Liver (tissue), 8 donors: ENCODE measurements at regions not wholly inside any gene's neighbourhood (a gene's known extent, or its start where the extent isn't known, plus 50 kb on each side); places are given as distances from the start of the nearest gene placed in this dataset.

Source experiments
- DNase-seq: peaks from one replicate; pipeline ENCODE4 v3.0.0-alpha.2; 2017; ENCODE audit warnings: low spot score
- H3K27ac ChIP-seq, 2 donors: one replicate each; pipeline ENCODE4 v1.7.0; 2013; ENCODE audit warnings: inconsistent platforms in 2 of 2, low read length in 2 of 2, control low read depth in 1 of 2, low read depth in 1 of 2, mild to moderate bottlenecking in 1 of 2
- H3K27me3 ChIP-seq, 4 donors: one replicate each; pipeline versions ENCODE4 v1.6.1 to v1.7.0; 2013; ENCODE audit warnings: low read length in 3 of 4, inconsistent platforms in 1 of 4, mild to moderate bottlenecking in 1 of 4, moderate library complexity in 1 of 4; ENCODE audit not compliant: control insufficient read depth in 4 of 4, insufficient read depth in 4 of 4
- H3K36me3 ChIP-seq, 4 donors: one replicate each; pipeline versions ENCODE4 v1.6.1 to v1.7.0; 2013; ENCODE audit warnings: low read length in 3 of 4, mild to moderate bottlenecking in 3 of 4, low read depth in 1 of 4, moderate library complexity in 1 of 4; ENCODE audit not compliant: control insufficient read depth in 4 of 4, insufficient read depth in 3 of 4
- H3K4me1 ChIP-seq, 4 donors: one replicate each; pipeline versions ENCODE4 v1.6.1 to v1.7.0; 2013; ENCODE audit warnings: low read length in 3 of 4, mild to moderate bottlenecking in 3 of 4, moderate library complexity in 1 of 4; ENCODE audit not compliant: control insufficient read depth in 4 of 4, insufficient read depth in 4 of 4
- H3K4me3 ChIP-seq, 3 donors: one replicate each; pipeline versions ENCODE4 v1.6.1 to v1.7.0; 2013; ENCODE audit warnings: low read length in 3 of 3, control low read depth in 1 of 3, low read depth in 1 of 3, mild to moderate bottlenecking in 1 of 3
- H3K9ac ChIP-seq, 2 donors: one replicate each; pipeline ENCODE4 v1.7.0; 2013; ENCODE audit warnings: low read length in 2 of 2, mild to moderate bottlenecking in 2 of 2, moderate library complexity in 2 of 2, control low read depth in 1 of 2, low read depth in 1 of 2
- H3K9me3 ChIP-seq, 4 donors: one replicate each; pipeline versions ENCODE4 v1.6.1 to v1.7.0; 2013; ENCODE audit warnings: low read length in 3 of 4; ENCODE audit not compliant: control insufficient read depth in 4 of 4
- ATF3 ChIP-seq: IDR thresholded peaks from 2 replicates; pipeline ENCODE4 v1.6.1; 2016; ENCODE audit warnings: antibody characterized with exemption
- CTCF ChIP-seq: fragments of 150-350 bp; IDR thresholded peaks from 2 replicates; pipeline ENCODE4 v1.5.1; 2017; ENCODE audit warnings: improper control_type of control experiment, low read depth, low read length; ENCODE audit not compliant: missing input control
- EGR1 ChIP-seq, 2 donors: IDR thresholded peaks; 2 replicates each; pipeline ENCODE4 v1.6.1; 2016 to 2018; ENCODE audit warnings: antibody characterized with exemption in 2 of 2, low read depth in 2 of 2
- FOXA1 ChIP-seq: IDR thresholded peaks from 2 replicates; pipeline ENCODE4 v1.6.1; 2016; ENCODE audit warnings: antibody characterized with exemption
- GABPA ChIP-seq, 2 donors: IDR thresholded peaks in 1 of 2; conservative IDR thresholded peaks in 1 of 2; 2 replicates each; pipeline ENCODE4 v1.6.1; 2016; ENCODE audit warnings: antibody characterized with exemption in 2 of 2, mild to moderate bottlenecking in 1 of 2, moderate library complexity in 1 of 2
- HNF4A ChIP-seq, 2 donors: conservative IDR thresholded peaks; 2 replicates each; pipeline ENCODE4 v1.6.1; 2016; ENCODE audit warnings: antibody characterized with exemption in 2 of 2, mild to moderate bottlenecking in 2 of 2
- HNF4G ChIP-seq: IDR thresholded peaks from 2 replicates; pipeline ENCODE4 v1.6.1; 2016; ENCODE audit warnings: antibody characterized with exemption
- JUND ChIP-seq, 2 donors: IDR thresholded peaks; 2 replicates each; pipeline ENCODE4 v1.6.1; 2016; ENCODE audit warnings: antibody characterized with exemption in 2 of 2
- MAX ChIP-seq: IDR thresholded peaks from 2 replicates; pipeline ENCODE4 v1.6.1; 2016; ENCODE audit warnings: antibody characterized with exemption
- NR2F2 ChIP-seq: IDR thresholded peaks from 2 replicates; pipeline ENCODE4 v1.6.1; 2016; ENCODE audit warnings: antibody characterized with exemption
- RAD21 ChIP-seq, 2 donors: IDR thresholded peaks; 2 replicates each; pipeline ENCODE4 v1.6.1; 2016; ENCODE audit warnings: antibody characterized with exemption in 2 of 2, mild to moderate bottlenecking in 2 of 2
- REST ChIP-seq: IDR thresholded peaks from 2 replicates; pipeline ENCODE4 v1.6.1; 2016; ENCODE audit warnings: antibody characterized with exemption, mild to moderate bottlenecking
- SP1 ChIP-seq: IDR thresholded peaks from 2 replicates; pipeline ENCODE4 v1.6.1; 2018; ENCODE audit warnings: antibody characterized with exemption, mild to moderate bottlenecking
- TAF1 ChIP-seq: conservative IDR thresholded peaks from 2 replicates; pipeline ENCODE4 v1.6.1; 2016; ENCODE audit warnings: antibody characterized with exemption, mild to moderate bottlenecking
- YY1 ChIP-seq: IDR thresholded peaks from 2 replicates; pipeline ENCODE4 v1.6.1; 2016; ENCODE audit warnings: antibody characterized with exemption, mild to moderate bottlenecking
- ZBTB33 ChIP-seq: IDR thresholded peaks from 2 replicates; pipeline ENCODE4 v1.6.1; 2016; ENCODE audit warnings: antibody characterized with exemption
- WGBS: extraction: QIAGEN DNeasy Blood & Tissue Kit; methylation state at CpG from one replicate; pipeline ENCODE4 v1.1.7; 2013; 5-methylcytosine and 5-hydroxymethylcytosine counted together
- donor health status: healthy.
- donor health status: healthy.
- donor health status: healthy.
- donor health status: healthy.
- donor health status: healthy.

- no peak for DNase-seq
- H3K4me3 ChIP-seq, result no peak overlapping the region
- H3K9ac ChIP-seq, result no peak overlapping the region
- no peaks in the 10 kb centered on the region for H3K9me3 ChIP-seq
- H3K36me3 ChIP-seq, result no peaks in the 10 kb centered on the region
- TF ChIP-seq NR2F2 (no peak), HNF4G (no peak), FOXA1 (no peak), ATF3 (no peak), EGR1 (IDR thresholded peaks at IDR 0.05; ENCODE audit: low read depth in 2 of 2) (no peak), SP1 (no peak), YY1 (no peak), REST (no peak)
- H3K4me1 ChIP-seq, result peaks cover under 1 to 10% (median 5%) of the 10 kb centered on the region in 4 donors
- 87% methylated on average over 7 of the region's 7 CpGs for WGBS
- no peak overlapping the region for H3K27ac ChIP-seq
- no peaks in the 10 kb centered on the region for H3K27me3 ChIP-seq
These were observed 78.2 kb upstream of the SEC61G start for GRCh38 chr7:54837168-54837567.

GRCh38 chr7:54837761-54838160 lies 78.8 kb upstream of the SEC61G start:
- Histone ChIP-seq H3K27ac (no peak overlapping the region), H3K27me3 (no peaks in the 10 kb centered on the region), H3K9me3 (no peaks in the 10 kb centered on the region), H3K4me3 (no peak overlapping the region), H3K4me1 (peaks cover 3 to 15% (median 9%) of the 10 kb centered on the region in 4 donors), H3K36me3 (no peaks in the 10 kb centered on the region), H3K9ac (no peak overlapping the region)
- no peak for DNase-seq
- WGBS, result 86% methylated on average over 7 of the region's 7 CpGs
- TF ChIP-seq MAX, result no peak
- TF ChIP-seq ATF3, result no peak
- no peak for TF ChIP-seq HNF4G
- TF ChIP-seq REST, result no peak
- no peak for TF ChIP-seq CTCF
- TF ChIP-seq SP1, result no peak
- no peak for TF ChIP-seq GABPA (IDR thresholded peaks at IDR 0.05 in 1 of 2, conservative IDR thresholded peaks at IDR 0.05 in 1 of 2)
- TF ChIP-seq YY1, result no peak
- TF ChIP-seq FOXA1, result no peak
- no peak for TF ChIP-seq HNF4A (conservative IDR thresholded peaks at IDR 0.05)
- TF ChIP-seq TAF1, result no peak
- no peak for TF ChIP-seq JUND (IDR thresholded peaks at IDR 0.05)
- no peak for TF ChIP-seq ZBTB33
- TF ChIP-seq NR2F2, result no peak
- TF ChIP-seq EGR1 (IDR thresholded peaks at IDR 0.05; ENCODE audit: low read depth in 2 of 2), result no peak
- no peak for TF ChIP-seq RAD21 (IDR thresholded peaks at IDR 0.05)
